ENCODE measurements at regions not wholly inside any gene's neighbourhood (a gene's known extent, or its start where the extent isn't known, plus 50 kb on each side); places are given as distances from the start of the nearest gene placed in this dataset.

GRCh38 chr11:131137046-131137445 is 220.8 kb upstream of the SNX19 start:
- no peak overlapping the region for H3K4me3 ChIP-seq (ENCODE audit: low read depth, low read length)
- no peaks in the 10 kb centered on the region for H3K9me3 ChIP-seq (ENCODE audit: control insufficient read depth, insufficient read depth, low read length)
- no peak overlapping the region for H3K27ac ChIP-seq (ENCODE audit: low read depth, low read length)
- H3K27me3 ChIP-seq (ENCODE audit: control insufficient read depth, insufficient read depth, low read length): no peaks in the 10 kb centered on the region
- DNase-seq (ENCODE audit: low read depth in 4 of 6, low spot score in 6 of 6): no peak
- no peaks in the 10 kb centered on the region for H3K36me3 ChIP-seq (ENCODE audit: control insufficient read depth, insufficient read depth, low read length)
- H3K4me1 ChIP-seq (ENCODE audit: control insufficient read depth, insufficient read depth, low read length): no peaks in the 10 kb centered on the region
- WGBS (ENCODE audit: insufficient coverage): no CpG with 5 or more reads among the region's 2 CpGs

GRCh38 chr11:131138731-131139130 is 222.5 kb upstream of the SNX19 start:
- Histone ChIP-seq H3K36me3 (ENCODE audit: control insufficient read depth, insufficient read depth, low read length) (no peaks in the 10 kb centered on the region), H3K9me3 (ENCODE audit: control insufficient read depth, insufficient read depth, low read length) (peaks cover 2% of the 10 kb centered on the region), H3K27ac (ENCODE audit: low read depth, low read length) (no peak overlapping the region), H3K4me1 (ENCODE audit: control insufficient read depth, insufficient read depth, low read length) (no peaks in the 10 kb centered on the region), H3K4me3 (ENCODE audit: low read depth, low read length) (no peak overlapping the region), H3K27me3 (ENCODE audit: control insufficient read depth, insufficient read depth, low read length) (no peaks in the 10 kb centered on the region)
- WGBS (ENCODE audit: insufficient coverage): no CpG with 5 or more reads among the region's 4 CpGs
- DNase-seq (ENCODE audit: low read depth in 4 of 6, low spot score in 6 of 6): no peak

GRCh38 chr11:131145791-131146190 is 224.6 kb upstream of the NTM start:
- Histone ChIP-seq H3K27me3 (ENCODE audit: control insufficient read depth, insufficient read depth, low read length) (no peaks in the 10 kb centered on the region), H3K4me3 (ENCODE audit: low read depth, low read length) (no peak overlapping the region), H3K27ac (ENCODE audit: low read depth, low read length) (no peak overlapping the region), H3K9me3 (ENCODE audit: control insufficient read depth, insufficient read depth, low read length) (peaks cover 2% of the 10 kb centered on the region), H3K4me1 (ENCODE audit: control insufficient read depth, insufficient read depth, low read length) (no peaks in the 10 kb centered on the region), H3K36me3 (ENCODE audit: control insufficient read depth, insufficient read depth, low read length) (no peaks in the 10 kb centered on the region)
- no CpG with 5 or more reads among the region's 5 CpGs for WGBS (ENCODE audit: insufficient coverage)
- DNase-seq (ENCODE audit: low read depth in 4 of 6, low spot score in 6 of 6): peak in 1 of 6 donors; percentile 72

GRCh38 chr11:131146827-131147490 is 223.5 kb upstream of the NTM start:
- 48% methylated on average over 4 of the region's 5 CpGs for WGBS (ENCODE audit: insufficient coverage)
- peaks cover 2% of the 10 kb centered on the region for H3K9me3 ChIP-seq (ENCODE audit: control insufficient read depth, insufficient read depth, low read length)
- H3K4me3 ChIP-seq (ENCODE audit: low read depth, low read length): no peak overlapping the region
- no peaks in the 10 kb centered on the region for H3K4me1 ChIP-seq (ENCODE audit: control insufficient read depth, insufficient read depth, low read length)
- H3K36me3 ChIP-seq (ENCODE audit: control insufficient read depth, insufficient read depth, low read length): no peaks in the 10 kb centered on the region
- H3K27me3 ChIP-seq (ENCODE audit: control insufficient read depth, insufficient read depth, low read length): no peaks in the 10 kb centered on the region
- H3K27ac ChIP-seq (ENCODE audit: low read depth, low read length): no peak overlapping the region
- DNase-seq (ENCODE audit: low read depth in 4 of 6, low spot score in 6 of 6): peak in 2 of 6 donors; percentile 47 to 77

- Histone ChIP-seq H3K4me1 (ENCODE audit: control insufficient read depth, insufficient read depth, low read length) (peaks cover 8% of the 10 kb centered on the region), H3K4me3 (ENCODE audit: low read depth, low read length) (no peak overlapping the region), H3K36me3 (ENCODE audit: control insufficient read depth, insufficient read depth, low read length) (no peaks in the 10 kb centered on the region), H3K9me3 (ENCODE audit: control insufficient read depth, insufficient read depth, low read length) (no peaks in the 10 kb centered on the region), H3K27ac (ENCODE audit: low read depth, low read length) (no peak overlapping the region), H3K27me3 (ENCODE audit: control insufficient read depth, insufficient read depth, low read length) (no peaks in the 10 kb centered on the region)
- 32% methylated on average over 7 of the region's 7 CpGs for WGBS (ENCODE audit: insufficient coverage)
- peak in 1 of 6 donors; percentile 87 for DNase-seq (ENCODE audit: low read depth in 4 of 6, low spot score in 6 of 6)
These were observed 216.1 kb upstream of the NTM start for GRCh38 chr11:131154351-131154750.

- peak in 1 of 6 donors; percentile 27 for DNase-seq (ENCODE audit: low read depth in 4 of 6, low spot score in 6 of 6)
These were observed 212.7 kb upstream of the NTM start for GRCh38 chr11:131157678-131158077.

GRCh38 chr11:131160846-131161245 is 209.6 kb upstream of the NTM start:
- peak in 1 of 6 donors; percentile 64 for DNase-seq (ENCODE audit: low read depth in 4 of 6, low spot score in 6 of 6)
- H3K4me1 ChIP-seq (ENCODE audit: control insufficient read depth, insufficient read depth, low read length): peaks cover 5% of the 10 kb centered on the region
- no peaks in the 10 kb centered on the region for H3K36me3 ChIP-seq (ENCODE audit: control insufficient read depth, insufficient read depth, low read length)
- H3K9me3 ChIP-seq (ENCODE audit: control insufficient read depth, insufficient read depth, low read length): no peaks in the 10 kb centered on the region
- no peaks in the 10 kb centered on the region for H3K27me3 ChIP-seq (ENCODE audit: control insufficient read depth, insufficient read depth, low read length)
- H3K27ac ChIP-seq (ENCODE audit: low read depth, low read length): no peak overlapping the region
- H3K4me3 ChIP-seq (ENCODE audit: low read depth, low read length): no peak overlapping the region
- 76% methylated on average over 5 of the region's 7 CpGs for WGBS (ENCODE audit: insufficient coverage)

More at GRCh38 chr11:131157678-131158077, 212.7 kb upstream of the NTM start:
- Histone ChIP-seq H3K9me3 (ENCODE audit: control insufficient read depth, insufficient read depth, low read length) (no peaks in the 10 kb centered on the region), H3K27me3 (ENCODE audit: control insufficient read depth, insufficient read depth, low read length) (no peaks in the 10 kb centered on the region), H3K4me1 (ENCODE audit: control insufficient read depth, insufficient read depth, low read length) (peaks cover 8% of the 10 kb centered on the region), H3K4me3 (ENCODE audit: low read depth, low read length) (no peak overlapping the region), H3K36me3 (ENCODE audit: control insufficient read depth, insufficient read depth, low read length) (no peaks in the 10 kb centered on the region), H3K27ac (ENCODE audit: low read depth, low read length) (no peak overlapping the region)
- WGBS (ENCODE audit: insufficient coverage): 58% methylated on average over 2 of the region's 2 CpGs

GRCh38 chr11:131163613-131164012 is 206.8 kb upstream of the NTM start:
- H3K27me3 ChIP-seq (ENCODE audit: control insufficient read depth, insufficient read depth, low read length): no peaks in the 10 kb centered on the region
- H3K4me3 ChIP-seq (ENCODE audit: low read depth, low read length): no peak overlapping the region
- H3K27ac ChIP-seq (ENCODE audit: low read depth, low read length): no peak overlapping the region
- WGBS (ENCODE audit: insufficient coverage): 60% methylated on average over 5 of the region's 8 CpGs
- DNase-seq (ENCODE audit: low read depth in 4 of 6, low spot score in 6 of 6): peak in 1 of 6 donors; percentile 50
- H3K36me3 ChIP-seq (ENCODE audit: control insufficient read depth, insufficient read depth, low read length): no peaks in the 10 kb centered on the region
- no peaks in the 10 kb centered on the region for H3K9me3 ChIP-seq (ENCODE audit: control insufficient read depth, insufficient read depth, low read length)
- H3K4me1 ChIP-seq (ENCODE audit: control insufficient read depth, insufficient read depth, low read length): no peaks in the 10 kb centered on the region

GRCh38 chr11:131165036-131165435 is 205.4 kb upstream of the NTM start:
- H3K36me3 ChIP-seq (ENCODE audit: control insufficient read depth, insufficient read depth, low read length): no peaks in the 10 kb centered on the region
- no peaks in the 10 kb centered on the region for H3K27me3 ChIP-seq (ENCODE audit: control insufficient read depth, insufficient read depth, low read length)
- no peak for DNase-seq (ENCODE audit: low read depth in 4 of 6, low spot score in 6 of 6)
- no peak overlapping the region for H3K27ac ChIP-seq (ENCODE audit: low read depth, low read length)
- WGBS (ENCODE audit: insufficient coverage): no CpG with 5 or more reads among the region's 5 CpGs
- no peak overlapping the region for H3K4me3 ChIP-seq (ENCODE audit: low read depth, low read length)
- no peaks in the 10 kb centered on the region for H3K4me1 ChIP-seq (ENCODE audit: control insufficient read depth, insufficient read depth, low read length)
- H3K9me3 ChIP-seq (ENCODE audit: control insufficient read depth, insufficient read depth, low read length): no peaks in the 10 kb centered on the region
